ENCODE measurements at regions not wholly inside any gene's neighbourhood (a gene's known extent, or its start where the extent isn't known, plus 50 kb on each side); places are given as distances from the start of the nearest gene placed in this dataset.

DNA sequence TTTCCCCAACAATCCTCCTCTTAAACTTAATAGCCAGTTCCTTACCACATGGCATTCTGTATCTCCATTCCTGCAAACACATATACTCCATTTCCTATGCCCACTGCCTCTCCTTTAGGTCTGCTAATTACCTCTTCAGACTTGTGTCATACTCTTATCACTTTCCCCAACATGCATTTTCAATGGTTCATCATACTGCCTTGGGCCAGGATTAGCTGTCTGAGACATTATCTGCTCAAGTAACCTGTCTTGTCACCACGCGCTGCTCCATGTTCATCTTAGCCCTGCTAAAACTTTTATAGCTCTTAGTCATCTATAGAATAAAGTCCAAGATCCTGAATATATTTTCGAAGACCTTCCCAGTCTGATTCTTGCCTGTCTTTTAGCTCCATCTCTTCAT lies 224.1 kb upstream of the GK2 start:
- Histone ChIP-seq H4K20me1 (ENCODE audit: insufficient read depth, poor library complexity, severe bottlenecking) (no peaks in the 10 kb centered on the region), H3K27me3 (no peaks in the 10 kb centered on the region), H3K27ac (no peak overlapping the region), H3K9me3 (ENCODE audit: low read depth) (no peaks in the 10 kb centered on the region), H3K36me3 (replicated peaks; ENCODE audit: insufficient read depth, low read depth) (no peaks in the 10 kb centered on the region), H3K79me2 (no peaks in the 10 kb centered on the region), H3K9me2 (replicated peaks; ENCODE audit: insufficient read depth) (no peaks in the 10 kb centered on the region), H3K4me3 (no peak overlapping the region), H3K4me2 (no peak overlapping the region), H2AFZ (no peak overlapping the region), H3K4me1 (ENCODE audit: insufficient read depth) (no peaks in the 10 kb centered on the region)
- WGBS (ENCODE audit: low lambda C conversion rate, missing lambda C conversion rate): 81% methylated on average over 3 of the region's 3 CpGs
- no peak for DNase-seq (ENCODE audit: low spot score)
- TF ChIP-seq, protein P1, sequence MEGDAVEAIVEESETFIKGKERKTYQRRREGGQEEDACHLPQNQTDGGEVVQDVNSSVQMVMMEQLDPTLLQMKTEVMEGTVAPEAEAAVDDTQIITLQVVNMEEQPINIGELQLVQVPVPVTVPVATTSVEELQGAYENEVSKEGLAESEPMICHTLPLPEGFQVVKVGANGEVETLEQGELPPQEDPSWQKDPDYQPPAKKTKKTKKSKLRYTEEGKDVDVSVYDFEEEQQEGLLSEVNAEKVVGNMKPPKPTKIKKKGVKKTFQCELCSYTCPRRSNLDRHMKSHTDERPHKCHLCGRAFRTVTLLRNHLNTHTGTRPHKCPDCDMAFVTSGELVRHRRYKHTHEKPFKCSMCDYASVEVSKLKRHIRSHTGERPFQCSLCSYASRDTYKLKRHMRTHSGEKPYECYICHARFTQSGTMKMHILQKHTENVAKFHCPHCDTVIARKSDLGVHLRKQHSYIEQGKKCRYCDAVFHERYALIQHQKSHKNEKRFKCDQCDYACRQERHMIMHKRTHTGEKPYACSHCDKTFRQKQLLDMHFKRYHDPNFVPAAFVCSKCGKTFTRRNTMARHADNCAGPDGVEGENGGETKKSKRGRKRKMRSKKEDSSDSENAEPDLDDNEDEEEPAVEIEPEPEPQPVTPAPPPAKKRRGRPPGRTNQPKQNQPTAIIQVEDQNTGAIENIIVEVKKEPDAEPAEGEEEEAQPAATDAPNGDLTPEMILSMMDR (IDR thresholded peaks at IDR 0.05; ENCODE audit: poor library complexity): no peak
- TF ChIP-seq EZH2 (IDR thresholded peaks at IDR 0.05; ENCODE audit: borderline replicate concordance) (no peak), EZH2phosphoT487 (IDR thresholded peaks at IDR 0.05; ENCODE audit: low read depth, severe bottlenecking, unreplicated experiment) (no peak)

DNA sequence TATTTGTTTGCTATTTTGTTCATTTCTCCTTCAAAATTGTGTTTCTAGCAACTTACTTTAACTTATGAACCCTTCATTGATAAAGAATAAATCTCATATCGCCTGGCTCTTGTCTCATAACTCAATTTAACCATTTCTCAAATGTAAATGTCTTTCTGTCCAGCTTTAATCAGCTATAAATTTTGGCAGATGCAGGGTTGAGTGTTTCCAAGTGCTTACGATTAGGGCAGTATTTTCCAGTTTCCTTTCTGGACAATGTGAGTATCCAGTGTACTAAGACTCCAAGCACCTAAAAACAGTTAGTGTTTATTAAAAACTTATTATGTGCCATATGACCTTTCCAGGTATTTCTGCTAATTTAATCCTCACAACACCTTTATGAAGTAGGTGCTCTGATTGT lies 218.6 kb upstream of the GK2 start:
- Histone ChIP-seq H3K27me3 (no peaks in the 10 kb centered on the region), H3K4me3 (no peak overlapping the region), H3K9me2 (replicated peaks; ENCODE audit: insufficient read depth) (no peaks in the 10 kb centered on the region), H3K27ac (no peak overlapping the region), H3K4me1 (ENCODE audit: insufficient read depth) (no peaks in the 10 kb centered on the region), H3K9me3 (ENCODE audit: low read depth) (no peaks in the 10 kb centered on the region), H3K4me2 (no peak overlapping the region), H4K20me1 (ENCODE audit: insufficient read depth, poor library complexity, severe bottlenecking) (no peaks in the 10 kb centered on the region), H2AFZ (no peak overlapping the region), H3K79me2 (no peaks in the 10 kb centered on the region), H3K36me3 (replicated peaks; ENCODE audit: insufficient read depth, low read depth) (no peaks in the 10 kb centered on the region)
- DNase-seq (ENCODE audit: low spot score): no peak
- TF ChIP-seq EZH2phosphoT487 (IDR thresholded peaks at IDR 0.05; ENCODE audit: low read depth, severe bottlenecking, unreplicated experiment) (no peak), EZH2 (IDR thresholded peaks at IDR 0.05; ENCODE audit: borderline replicate concordance) (no peak)
- TF ChIP-seq, protein P1 (IDR thresholded peaks at IDR 0.05; ENCODE audit: poor library complexity): no peak
- WGBS (ENCODE audit: low lambda C conversion rate, missing lambda C conversion rate): 68% methylated on average over 2 of the region's 2 CpGs

GRCh38 chr4:79626101-79626500 lies 218.1 kb upstream of the GK2 start:
- Histone ChIP-seq H3K79me2 (no peaks in the 10 kb centered on the region), H3K9me2 (replicated peaks; ENCODE audit: insufficient read depth) (no peaks in the 10 kb centered on the region), H3K9me3 (ENCODE audit: low read depth) (no peaks in the 10 kb centered on the region), H3K36me3 (replicated peaks; ENCODE audit: insufficient read depth, low read depth) (no peaks in the 10 kb centered on the region), H3K27me3 (no peaks in the 10 kb centered on the region), H3K4me1 (ENCODE audit: insufficient read depth) (no peaks in the 10 kb centered on the region), H3K4me2 (no peak overlapping the region), H3K27ac (no peak overlapping the region), H2AFZ (no peak overlapping the region), H4K20me1 (ENCODE audit: insufficient read depth, poor library complexity, severe bottlenecking) (no peaks in the 10 kb centered on the region), H3K4me3 (no peak overlapping the region)
- 86% methylated on average over 5 of the region's 5 CpGs for WGBS (ENCODE audit: low lambda C conversion rate, missing lambda C conversion rate)
- no peak for DNase-seq (ENCODE audit: low spot score)
- TF ChIP-seq EZH2 (IDR thresholded peaks at IDR 0.05; ENCODE audit: borderline replicate concordance) (no peak), EZH2phosphoT487 (IDR thresholded peaks at IDR 0.05; ENCODE audit: low read depth, severe bottlenecking, unreplicated experiment) (no peak)
- TF ChIP-seq, protein P1 (IDR thresholded peaks at IDR 0.05; ENCODE audit: poor library complexity): no peak

GRCh38 chr4:79625361-79625760 lies 217.3 kb upstream of the GK2 start:
- Histone ChIP-seq H3K36me3 (replicated peaks; ENCODE audit: insufficient read depth, low read depth) (no peaks in the 10 kb centered on the region), H3K4me3 (no peak overlapping the region), H3K9me2 (replicated peaks; ENCODE audit: insufficient read depth) (no peaks in the 10 kb centered on the region), H3K4me1 (ENCODE audit: insufficient read depth) (no peaks in the 10 kb centered on the region), H4K20me1 (ENCODE audit: insufficient read depth, poor library complexity, severe bottlenecking) (no peaks in the 10 kb centered on the region), H3K79me2 (no peaks in the 10 kb centered on the region), H2AFZ (no peak overlapping the region), H3K4me2 (no peak overlapping the region), H3K27me3 (no peaks in the 10 kb centered on the region), H3K27ac (no peak overlapping the region), H3K9me3 (ENCODE audit: low read depth) (no peaks in the 10 kb centered on the region)
- 76% methylated on average over 2 of the region's 2 CpGs for WGBS (ENCODE audit: low lambda C conversion rate, missing lambda C conversion rate)
- DNase-seq (ENCODE audit: low spot score): no peak
- TF ChIP-seq EZH2phosphoT487 (IDR thresholded peaks at IDR 0.05; ENCODE audit: low read depth, severe bottlenecking, unreplicated experiment): no peak
- TF ChIP-seq, protein P1 (IDR thresholded peaks at IDR 0.05; ENCODE audit: poor library complexity): no peak
- TF ChIP-seq EZH2 (IDR thresholded peaks at IDR 0.05; ENCODE audit: borderline replicate concordance): no peak

Data from hepatocyte (in vitro differentiated cells).